C4-2B (cell line): ENCODE measurements at regions not wholly inside any gene's neighbourhood (a gene's known extent, or its start where the extent isn't known, plus 50 kb on each side); places are given as distances from the start of the nearest gene placed in this dataset.

Experiments
- H3K27ac ChIP-seq: fragments of 450-650 bp; 2 replicates; pipeline ENCODE4 v1.5.1; 2017
- CTCF ChIP-seq: fragments of 450-650 bp; conservative IDR thresholded peaks from 2 replicates; pipeline ENCODE4 v1.5.1; 2017; ENCODE audit warnings: mild to moderate bottlenecking
- ZFX ChIP-seq: fragments of 450-650 bp; IDR thresholded peaks from 2 replicates; pipeline ENCODE4 v1.6.1; 2017

DNA sequence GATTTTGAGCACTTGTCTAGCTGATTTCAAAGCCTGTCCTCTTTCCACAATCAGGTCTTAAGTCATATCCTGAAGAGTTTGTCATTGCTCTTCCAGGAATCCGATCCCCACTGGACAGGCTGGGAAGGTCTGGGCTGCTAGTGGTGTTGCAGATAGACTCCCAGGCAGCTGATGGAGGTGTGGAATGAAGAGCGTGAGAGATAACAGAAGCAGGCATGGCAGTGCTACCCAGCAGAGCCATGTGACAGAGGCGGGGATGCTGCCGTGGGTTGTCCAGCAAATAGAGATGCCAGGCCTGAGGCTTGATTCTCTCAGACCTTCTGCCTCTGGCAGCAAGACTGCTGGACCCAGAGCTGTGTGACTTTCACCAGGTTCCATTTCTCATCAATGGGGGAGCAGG lies 116.5 kb upstream of the EEPD1 start:
- no peak for TF ChIP-seq ZFX
- no peak for TF ChIP-seq CTCF
- peak overlapping the region; percentile 97 for H3K27ac ChIP-seq

- peak overlapping the region; percentile 97 for H3K27ac ChIP-seq
- TF ChIP-seq ZFX (no peak), CTCF (no peak)
Measured at GRCh38 chr7:36037121-36037662, 115.9 kb upstream of the EEPD1 start.

DNA sequence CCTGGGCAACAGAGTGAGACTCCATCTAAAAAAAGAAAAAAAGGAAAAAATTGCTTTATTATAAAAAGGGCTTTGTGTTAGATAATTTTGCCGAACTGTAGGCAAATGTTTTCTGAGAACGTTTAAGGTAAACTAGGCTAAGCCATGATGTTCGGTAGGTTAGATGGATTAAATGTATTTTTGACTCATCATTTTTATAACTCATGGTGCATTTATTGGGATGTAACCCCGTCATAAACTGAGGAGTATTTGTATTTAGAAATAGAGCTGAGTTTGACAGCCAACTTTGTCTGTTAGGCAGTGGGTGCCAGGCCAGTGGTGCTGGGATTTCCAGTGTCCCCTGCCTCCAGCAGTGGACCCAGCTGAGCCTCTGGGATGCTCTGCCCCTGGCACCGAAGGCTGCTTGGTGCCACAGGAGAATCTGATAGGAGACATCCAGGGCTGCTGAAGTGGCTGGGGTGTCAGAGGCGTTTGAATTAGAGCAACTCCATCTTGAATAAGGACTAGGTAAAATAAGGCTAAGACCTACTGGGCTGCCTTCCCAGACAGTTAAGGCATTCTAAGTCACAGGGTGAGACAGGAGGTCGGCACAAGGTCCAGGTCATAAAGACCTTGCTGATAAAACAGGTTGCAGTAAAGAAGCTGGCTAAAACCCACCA lies 114.9 kb upstream of the EEPD1 start:
- peak overlapping the region; percentile 97 for H3K27ac ChIP-seq
- no peak for TF ChIP-seq ZFX
- TF ChIP-seq CTCF: no peak

- TF ChIP-seq CTCF (no peak), ZFX (no peak)
- H3K27ac ChIP-seq: no peak overlapping the region; the same call in 1 of the 2 replicates
Measured at GRCh38 chr7:36039243-36039642, 113.8 kb upstream of the EEPD1 start.

DNA sequence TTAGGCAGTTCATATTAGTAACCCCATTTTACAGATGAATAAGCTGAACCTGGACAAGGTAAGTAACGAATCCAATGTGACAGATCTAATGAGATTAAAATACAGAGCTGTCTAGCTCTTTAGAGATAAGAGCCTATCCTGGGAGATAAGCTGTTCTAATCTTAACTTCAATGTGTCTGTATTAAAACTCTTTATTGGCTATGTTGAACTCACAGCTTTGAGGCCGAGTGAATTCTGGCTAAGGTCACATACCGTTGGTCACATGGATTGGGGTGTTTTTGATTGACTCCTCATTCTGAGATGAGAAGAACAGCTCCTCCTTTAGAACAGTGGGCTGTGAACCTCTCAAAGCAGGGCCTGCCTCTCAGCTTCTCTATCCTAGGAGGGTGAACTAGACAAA lies 113.4 kb upstream of the EEPD1 start:
- no peak for TF ChIP-seq CTCF
- no peak for TF ChIP-seq ZFX
- no peak overlapping the region for H3K27ac ChIP-seq

DNA sequence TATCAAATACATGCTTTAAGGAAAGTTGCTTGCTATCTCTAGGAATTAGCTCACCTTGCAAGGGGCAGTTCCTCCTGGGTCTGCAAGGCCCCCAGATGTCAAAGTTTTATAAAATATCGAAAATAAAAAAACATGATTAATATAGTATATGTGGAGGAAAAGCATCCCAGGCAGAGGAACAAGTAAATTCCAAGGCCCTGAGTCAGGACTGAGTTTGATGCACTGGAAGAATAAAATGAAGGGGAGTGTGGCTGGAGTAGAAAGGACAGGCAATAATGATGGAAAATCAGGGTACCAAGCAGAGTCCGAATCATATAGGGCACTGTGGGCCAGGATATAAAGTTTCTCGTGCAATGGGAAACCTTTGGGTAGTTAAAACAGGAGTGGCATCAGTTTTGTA lies 112.4 kb upstream of the EEPD1 start:
- no peak for TF ChIP-seq CTCF
- TF ChIP-seq ZFX: no peak
- H3K27ac ChIP-seq: no peak overlapping the region

GRCh38 chr7:36044101-36044892 lies 108.8 kb upstream of the EEPD1 start:
- TF ChIP-seq ZFX (no peak), CTCF (no peak)
- no peak overlapping the region for H3K27ac ChIP-seq
